Heart right ventricle (tissue), 16 donors: ENCODE measurements at regions not wholly inside any gene's neighbourhood (a gene's known extent, or its start where the extent isn't known, plus 50 kb on each side); places are given as distances from the start of the nearest gene placed in this dataset.

ENCODE experiments used
- ATAC-seq, 8 donors: fragments of 200-7000 bp; cut with Tn5 transposase; one replicate each; pipeline ENCODE4 v1.9.1; 2020; ENCODE audit warnings: mild to moderate bottlenecking in 8 of 8, moderate library complexity in 8 of 8, moderate number of reproducible peaks in 1 of 8
- DNase-seq, 2 donors: peaks; one replicate each; pipeline ENCODE4 v3.0.0-alpha.2; 2020
- H3K27ac ChIP-seq, 10 donors: fragments of 200-600 bp; sonication (generic) in 2 of 10; one replicate each; pipeline versions ENCODE4 v1.5.0 to v1.8.0; 2020 to 2022; ENCODE audit warnings: mild to moderate bottlenecking in 3 of 10
- H3K27me3 ChIP-seq, 7 donors: fragments of 200-600 bp; one replicate each; pipeline ENCODE4 v1.8.0; 2021 to 2022; ENCODE audit warnings: mild to moderate bottlenecking in 2 of 7
- H3K36me3 ChIP-seq, 9 donors: fragments of 200-600 bp; sonication (generic) in 1 of 9; one replicate each; pipeline versions ENCODE4 v1.5.0 to v1.8.0; 2020 to 2022; ENCODE audit warnings: mild to moderate bottlenecking in 2 of 9
- H3K4me1 ChIP-seq, 9 donors: fragments of 200-600 bp; sonication (generic) in 1 of 9; one replicate each; pipeline versions ENCODE4 v1.5.0 to v1.8.0; 2020 to 2022; ENCODE audit warnings: mild to moderate bottlenecking in 4 of 9
- H3K4me3 ChIP-seq, 10 donors: fragments of 200-600 bp; sonication (generic) in 2 of 10; one replicate each; pipeline versions ENCODE4 v1.5.0 to v1.8.0; 2020 to 2022; ENCODE audit warnings: mild to moderate bottlenecking in 7 of 10, moderate library complexity in 2 of 10
- H3K9me3 ChIP-seq, 11 donors: fragments of 200-600 bp in 10 of 11; sonication (generic) in 2 of 11; one replicate each; pipeline versions ENCODE4 v1.5.0 to v1.8.0; 2013 to 2022; ENCODE audit warnings: mild to moderate bottlenecking in 2 of 11, control low read depth in 1 of 11, moderate library complexity in 1 of 11
- CTCF ChIP-seq, 9 donors: fragments of 200-600 bp; sonication (generic) in 2 of 9; IDR thresholded peaks; one replicate each; pipeline versions ENCODE4 v1.5.0 to v1.8.0; 2021 to 2022; ENCODE audit warnings: antibody characterized with exemption in 9 of 9, mild to moderate bottlenecking in 5 of 9, moderate library complexity in 1 of 9
- WGBS, 2 donors: extraction: QIAGEN DNeasy Blood & Tissue Kit; methylation state at CpG; one replicate each; pipeline ENCODE4 v1.1.7; 2013; ENCODE audit warnings: inconsistent platforms in 1 of 2; 5-methylcytosine and 5-hydroxymethylcytosine counted together
- intact Hi-C, 10 donors: fragments of 100-400 bp; cut with DNase I; formaldehyde crosslinking; loops; one replicate each; pipeline versions ENCODE4 v1.11.1 to v1.14.2; 2022
- donor health status: Arrhythmogenic right ventricular cardiomyopathy.
- donor health status: ischemic (EF 13 %, LVEDD 7.1; RV severe dilation, severe dysfunction).
- donor health status: healthy with polysubstance abuse.
- donor health status: DM: no; HTN: yes; CAD: no.
- donor health status: DM: no; HTN: no; CAD: no.
- donor health status: ischemic (EF 25% LVEDD 6.9; RV normal size, moderate dysfunction).
- donor health status: ischemic (EF 25% LVEDD 5.7; RV mildly dilated, moderate dysfunction).
- donor health status: healthy.
- donor health status: DM: yes; HTN: yes; CAD: no.
- donor health status: Ischemic cardiomyopathy.
- donor health status: ischemic (EF 35%, LVEDD 5.7; RV mildly dilated, moderate dysfunction).
- donor health status: nonischemic (EF 11% LVEDD 7.7; RV severe dilation, severe dysfunction).
- donor health status: DM: yes; HTN: yes; CAD: no.
- donor health status: PGD.
- donor health status: ischemic (EF 29% LVEDD 5.4; RV normal size, mild dysfunction).
- donor health status: nonischemic (EF 23%, LVEDD 6.1; RV moderate dilation, normal function).

DNA sequence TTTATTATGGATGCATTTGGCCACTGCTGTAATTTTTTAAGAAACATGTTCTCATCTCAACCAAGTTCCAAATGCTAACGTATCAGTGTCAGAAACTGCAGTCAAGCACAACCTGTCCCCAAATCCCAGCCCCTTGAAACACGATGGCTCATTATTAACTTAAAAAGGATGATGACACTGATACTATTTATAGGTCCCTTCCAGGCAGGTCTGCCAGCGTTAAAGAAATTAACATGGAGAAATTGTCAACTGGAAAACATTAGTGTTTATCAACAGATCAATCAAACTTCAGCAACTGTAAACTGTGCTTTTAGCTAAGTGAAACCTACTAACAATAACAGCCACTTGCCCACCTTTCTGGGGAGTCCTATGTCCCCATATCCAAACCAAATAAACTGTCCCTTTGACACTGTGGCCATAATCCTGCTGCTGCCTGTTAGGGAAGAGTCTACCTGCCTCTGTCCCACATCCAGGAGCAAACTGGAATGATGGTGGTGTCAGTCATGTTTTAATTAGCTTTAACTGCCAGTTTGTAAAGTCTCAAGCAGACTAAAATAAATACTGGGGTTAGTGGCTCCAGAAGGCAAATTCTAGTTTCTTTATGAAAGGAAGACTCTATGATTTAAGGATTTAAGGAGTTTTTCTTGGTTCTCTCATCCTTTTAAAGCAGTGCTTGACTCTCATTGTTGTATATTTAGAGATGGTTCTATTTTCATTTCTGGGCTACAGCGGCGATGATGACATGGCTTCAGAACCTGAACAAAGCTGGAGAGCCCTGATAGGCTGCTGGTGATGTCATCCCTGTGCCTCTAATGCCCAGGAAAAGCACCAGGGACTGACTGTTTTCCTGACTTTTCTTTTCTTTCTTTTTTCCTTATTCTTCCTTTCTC lies 583.6 kb upstream of the PIK3C3 start:
- 41 to 44% methylated on average over 5 of the region's 5 CpGs for WGBS, 2 donors
- H3K27me3 ChIP-seq = no peaks in the 10 kb centered on the region
- H3K4me3 ChIP-seq = no peak overlapping the region
- peak overlapping the region in 3 of 10 donors; percentile 29 to 62 (median 55) for H3K27ac ChIP-seq
- no peaks in the 10 kb centered on the region for H3K9me3 ChIP-seq
- no peak for TF ChIP-seq CTCF (IDR thresholded peaks at IDR 0.05)
- H3K4me1 ChIP-seq = peaks cover 0 to 5% (median 0%) of the 10 kb centered on the region in 9 donors
- ATAC-seq = peak in 5 of 8 donors; percentile 52 to 94 (median 67)
- intact Hi-C loops = loop anchor here in 2 of 10 donors (2.0 to 10.0 kb wide), 2 partner anchors 935 to 937 kb away; no protein-coding TSS in a partner anchor
- DNase-seq = peak in 1 of 2 donors; percentile 6
- no peaks in the 10 kb centered on the region for H3K36me3 ChIP-seq

DNA sequence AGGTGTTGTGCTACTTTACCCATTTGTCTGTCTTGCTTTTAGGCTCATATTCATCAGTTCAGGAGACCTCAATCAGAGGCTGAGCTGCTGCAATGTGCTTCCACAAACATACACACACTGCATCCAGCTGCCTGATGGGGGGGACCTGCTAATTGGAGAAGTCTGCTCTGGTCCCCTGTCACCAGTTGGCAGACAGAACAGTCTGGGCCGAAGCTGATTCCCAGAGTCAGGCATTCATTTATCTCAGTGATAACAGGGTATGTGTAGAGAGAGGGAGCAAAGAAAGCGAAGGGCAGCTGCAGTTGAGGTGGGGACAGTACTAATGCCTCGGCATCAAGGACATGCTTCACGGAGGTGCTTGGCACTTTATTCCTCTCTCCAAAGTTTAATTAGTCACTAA lies 584.3 kb upstream of the PIK3C3 start:
- H3K4me1 ChIP-seq = peaks cover 0 to 5% (median 0%) of the 10 kb centered on the region in 9 donors
- WGBS, 2 donors = 24 to 41% methylated on average over 4 of the region's 4 CpGs
- no peaks in the 10 kb centered on the region for H3K27me3 ChIP-seq
- H3K9me3 ChIP-seq = no peaks in the 10 kb centered on the region
- H3K36me3 ChIP-seq = no peaks in the 10 kb centered on the region
- H3K27ac ChIP-seq = peak overlapping the region in 2 of 10 donors; percentile 55 to 62
- intact Hi-C loops = loop anchor here in 2 of 10 donors (2.0 to 10.0 kb wide), 2 partner anchors 934 to 936 kb away; no protein-coding TSS in a partner anchor
- ATAC-seq = peak in 3 of 8 donors; percentile 64 to 78 (median 74)
- no peak for TF ChIP-seq CTCF (IDR thresholded peaks at IDR 0.05)
- H3K4me3 ChIP-seq = no peak overlapping the region
- DNase-seq = peak in 1 of 2 donors; percentile 4

DNA sequence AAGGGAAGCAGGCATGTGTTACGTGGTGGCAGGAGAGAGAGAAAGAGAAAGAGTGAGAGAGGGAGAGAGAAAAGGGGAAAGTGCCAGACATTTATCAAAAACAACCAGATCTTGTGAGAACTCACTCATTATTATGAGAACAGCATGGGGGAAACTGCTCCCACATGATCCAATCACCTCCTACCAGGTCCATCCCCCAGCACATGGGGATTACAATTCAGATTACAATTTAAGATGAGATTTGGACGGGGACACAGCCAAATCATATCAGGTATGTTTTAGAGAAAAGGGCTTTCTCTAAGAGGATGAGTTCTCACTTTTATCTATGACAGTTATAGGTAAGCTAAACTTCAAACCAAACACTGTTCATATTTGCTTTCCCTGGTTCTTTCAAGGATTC lies 597.3 kb upstream of the PIK3C3 start:
- Histone ChIP-seq H3K27me3 (peaks cover 0 to 7% (median 0%) of the 10 kb centered on the region in 7 donors), H3K36me3 (no peaks in the 10 kb centered on the region), H3K9me3 (peaks cover 0 to 23% (median 8%) of the 10 kb centered on the region in 11 donors), H3K27ac (no peak overlapping the region), H3K4me3 (no peak overlapping the region), H3K4me1 (no peaks in the 10 kb centered on the region)
- DNase-seq (no peak), ATAC-seq (no peak)
- WGBS, 2 donors = 74 to 82% methylated on average over 2 of the region's 2 CpGs
- no peak for TF ChIP-seq CTCF (IDR thresholded peaks at IDR 0.05)
- intact Hi-C loops = no loop called here

- ATAC-seq (no peak), DNase-seq (no peak)
- TF ChIP-seq CTCF (IDR thresholded peaks at IDR 0.05) = no peak
- 78 to 90% methylated on average over 3 of the region's 3 CpGs for WGBS, 2 donors
- intact Hi-C loops = no loop called here
- peaks cover 0 to 7% (median 0%) of the 10 kb centered on the region in 7 donors for H3K27me3 ChIP-seq
- H3K4me1 ChIP-seq = no peaks in the 10 kb centered on the region
- H3K4me3 ChIP-seq = no peak overlapping the region
- H3K27ac ChIP-seq = no peak overlapping the region
- H3K9me3 ChIP-seq = peaks cover 0 to 23% (median 8%) of the 10 kb centered on the region in 11 donors
- no peaks in the 10 kb centered on the region for H3K36me3 ChIP-seq
Measured at GRCh38 chr18:41353777-41354528, 601.1 kb upstream of the PIK3C3 start.
